OCI-LY3 (cell line): ENCODE measurements at regions not wholly inside any gene's neighbourhood (a gene's known extent, or its start where the extent isn't known, plus 50 kb on each side); places are given as distances from the start of the nearest gene placed in this dataset.

Source experiments
- CTCF ChIP-seq: fragments of 200-600, 300-600 bp; sonication (generic); IDR thresholded peaks from 2 replicates; pipeline ENCODE4 v1.5.1; 2014; ENCODE audit warnings: antibody characterized with exemption, low read length, low read depth
- EZH2phosphoT487 ChIP-seq: fragments of 200-600 bp; shearing (Covaris generic); IDR thresholded peaks from 2 replicates; pipeline ENCODE4 v1.6.1; 2018; ENCODE audit warnings: antibody characterized with exemption, mixed run types, low read depth

- TF ChIP-seq CTCF = no peak
- no peak for TF ChIP-seq EZH2phosphoT487
Measured at GRCh38 chr16:72284042-72284789, 112.3 kb upstream of the PMFBP1 start.
